NCI-H2171 (cell line): ENCODE measurements at regions not wholly inside any gene's neighbourhood (a gene's known extent, or its start where the extent isn't known, plus 50 kb on each side); places are given as distances from the start of the nearest gene placed in this dataset.
"Not testable (repeated sequence)": the region's sequence is repeated elsewhere in the genome, so short reads cannot be mapped to it uniquely, and the experiment has no call there.

Source experiments
- DNase-seq: peaks from one replicate; lab custom pipeline; 2025; lab: John Stamatoyannopoulos, UW

DNA sequence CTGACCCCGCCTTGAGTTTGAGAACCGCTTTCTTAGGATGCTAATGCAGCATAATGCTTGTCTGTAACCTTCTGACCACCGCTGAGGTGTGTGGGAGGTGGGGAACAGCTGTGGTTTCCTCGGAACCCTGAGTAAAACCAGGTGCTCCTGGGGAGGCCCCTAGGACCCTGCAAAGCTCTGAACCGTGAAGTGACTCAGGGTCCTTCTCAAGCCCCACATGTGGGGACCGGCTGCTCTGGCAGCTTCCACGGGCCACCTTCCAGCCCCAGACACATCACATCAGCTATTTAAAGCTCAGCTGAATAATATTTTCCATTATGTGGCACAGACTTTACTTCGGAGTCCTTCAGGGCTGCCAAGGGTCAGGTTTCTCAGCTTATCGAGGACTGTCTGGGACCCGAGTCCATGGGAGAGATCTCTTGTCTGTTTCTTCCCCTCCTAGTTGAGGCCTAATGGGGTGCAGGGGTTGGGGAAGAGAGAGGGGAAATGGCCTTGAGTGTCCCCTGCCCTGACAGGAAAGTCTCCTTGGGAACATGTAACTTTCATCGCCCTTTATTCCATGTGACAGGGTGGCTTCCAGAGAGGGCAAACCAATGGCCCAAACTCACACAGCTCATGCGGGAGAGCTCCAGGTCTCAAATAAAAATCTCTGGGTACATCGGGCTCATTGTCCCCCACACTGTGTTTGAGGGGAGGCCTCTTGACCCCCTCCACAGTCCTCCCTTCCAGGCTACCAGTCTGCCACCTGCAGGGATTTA is 186.1 kb upstream of the SLC24A3 start:
- no peak for DNase-seq

DNA sequence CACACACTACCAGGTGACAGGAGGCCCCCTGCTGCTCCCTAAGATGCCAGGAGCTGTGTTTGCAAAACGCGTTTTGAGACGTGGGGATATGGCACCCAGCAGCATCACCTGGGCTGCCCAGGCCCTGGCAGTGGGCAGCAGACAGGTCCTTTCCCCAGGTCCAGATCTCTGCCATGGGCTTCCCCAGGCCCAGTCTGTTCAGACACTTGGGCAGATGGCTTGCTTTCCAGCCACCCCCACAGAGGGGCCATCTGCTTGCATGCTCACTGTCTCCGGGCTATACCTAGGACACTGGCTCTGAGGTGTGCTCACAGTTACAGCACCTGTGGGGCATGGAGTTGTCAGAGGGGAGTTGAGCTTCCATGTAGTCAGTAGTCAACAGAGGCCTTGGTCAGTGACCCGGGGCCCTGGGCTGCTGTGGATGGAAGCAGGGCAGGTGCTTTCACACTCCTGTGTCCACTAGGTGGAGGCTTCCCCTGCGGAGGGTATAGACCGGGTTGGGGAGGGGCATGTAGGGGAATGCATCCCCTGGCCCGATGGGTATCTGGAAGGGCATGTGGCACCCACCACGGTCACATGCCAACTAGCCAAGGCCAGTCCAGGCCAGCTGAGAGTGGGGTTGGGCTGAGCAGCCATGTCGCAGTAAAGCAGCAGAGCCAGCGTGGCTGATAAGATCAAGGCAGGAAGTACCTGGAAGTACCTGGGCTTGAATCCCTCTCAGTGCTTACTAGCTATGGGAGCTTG is 185.4 kb upstream of the SLC24A3 start:
- DNase-seq = no peak

DNA sequence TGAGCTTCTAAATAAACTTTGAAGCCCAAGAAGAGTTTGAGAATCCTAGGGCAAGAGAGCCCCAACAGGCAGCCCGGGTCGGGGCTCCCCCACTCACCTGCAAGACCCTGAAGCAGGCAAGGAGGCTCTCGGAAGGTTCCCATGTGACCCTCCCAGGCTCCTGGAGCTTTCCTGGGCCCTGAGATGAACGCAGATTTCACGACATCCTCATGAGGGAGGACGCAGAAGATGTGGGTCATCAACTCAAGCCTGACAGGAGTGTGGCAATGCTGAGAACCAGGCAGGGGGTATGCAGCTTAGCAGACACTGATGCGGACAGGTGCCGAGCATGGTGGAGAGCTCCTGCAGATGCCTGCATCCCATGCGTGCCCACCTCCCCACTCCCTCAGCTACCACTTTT is 184.5 kb upstream of the SLC24A3 start:
- no peak for DNase-seq

DNA sequence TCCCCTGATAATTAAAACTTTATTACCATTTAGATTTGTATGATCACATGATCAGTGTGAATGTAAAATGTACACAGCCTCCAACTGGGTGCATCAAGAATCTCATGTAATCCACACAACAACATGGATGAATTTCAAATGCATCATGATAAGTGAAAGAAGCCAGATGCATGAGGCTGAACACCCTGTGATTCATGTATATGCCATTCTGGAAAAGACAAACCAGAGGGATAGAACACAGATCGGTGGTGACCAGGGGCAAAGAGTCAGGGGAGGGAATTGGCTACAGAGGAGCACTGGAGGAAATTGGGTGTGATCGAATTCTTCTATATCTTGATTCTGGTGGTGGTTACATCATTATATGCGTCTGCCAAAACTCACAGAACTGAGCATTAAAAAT is 170.7 kb upstream of the SLC24A3 start:
- DNase-seq = no peak

DNA sequence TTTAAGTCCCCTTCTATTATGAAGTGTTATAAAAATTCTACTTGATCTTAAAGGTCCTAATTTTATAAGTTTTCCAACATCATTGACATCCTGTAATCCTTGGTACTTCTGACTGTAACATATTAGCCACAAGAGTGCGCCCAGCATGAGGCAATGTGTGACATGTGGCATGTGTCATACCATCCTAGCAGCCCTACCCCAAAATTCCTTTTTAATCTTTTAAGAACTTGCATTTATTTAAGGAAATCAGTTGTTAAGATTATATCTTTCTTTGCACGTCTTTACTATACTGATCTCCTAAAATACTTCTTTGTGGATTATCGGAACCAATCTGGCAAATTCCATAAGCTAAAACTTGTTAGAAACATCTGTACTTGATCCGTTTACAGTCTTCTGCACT is 167.1 kb upstream of the SLC24A3 start:
- DNase-seq = no peak

DNA sequence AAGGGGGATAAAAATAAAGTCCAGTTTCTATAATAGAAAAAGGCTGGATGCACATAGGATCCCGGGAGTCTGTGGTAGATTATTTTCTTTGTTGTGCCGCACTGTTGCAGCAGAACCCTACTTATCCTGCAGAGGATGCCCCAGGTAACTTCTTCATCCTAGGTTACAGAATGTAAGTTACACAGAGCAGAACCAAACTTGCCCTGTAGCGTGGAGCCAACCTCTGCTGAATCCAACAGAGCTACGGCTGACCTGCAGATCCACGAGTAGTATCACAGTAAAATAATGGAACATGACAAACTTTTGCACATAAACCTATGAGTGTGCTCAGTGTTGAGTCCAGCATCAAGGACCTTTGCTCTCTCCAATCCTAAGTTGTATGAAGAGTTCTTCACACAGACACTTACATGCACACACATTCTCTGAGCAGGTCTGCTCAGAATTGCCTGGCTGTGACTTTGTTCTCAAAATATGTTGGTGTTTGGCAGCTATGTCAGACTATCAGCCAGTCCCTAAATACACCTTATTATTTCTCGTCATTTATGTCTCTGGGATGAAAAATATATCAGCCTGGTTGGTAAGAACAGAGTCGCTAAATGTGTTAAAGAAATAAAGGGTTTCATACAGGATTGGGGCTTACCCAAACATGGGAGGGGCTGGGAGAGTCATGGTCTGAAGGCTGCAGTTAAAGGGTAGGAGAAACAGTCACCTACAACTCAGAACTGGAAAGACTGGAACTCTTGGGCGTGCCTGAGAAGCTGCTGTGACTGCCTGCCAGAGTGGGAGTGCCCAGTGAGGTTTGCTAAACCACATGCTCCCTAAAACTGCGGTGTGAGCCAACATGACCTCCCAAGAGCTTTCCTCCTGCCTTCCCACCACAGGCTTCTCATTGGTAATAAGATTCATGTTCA is 165.1 kb upstream of the SLC24A3 start:
- no peak for DNase-seq

DNA sequence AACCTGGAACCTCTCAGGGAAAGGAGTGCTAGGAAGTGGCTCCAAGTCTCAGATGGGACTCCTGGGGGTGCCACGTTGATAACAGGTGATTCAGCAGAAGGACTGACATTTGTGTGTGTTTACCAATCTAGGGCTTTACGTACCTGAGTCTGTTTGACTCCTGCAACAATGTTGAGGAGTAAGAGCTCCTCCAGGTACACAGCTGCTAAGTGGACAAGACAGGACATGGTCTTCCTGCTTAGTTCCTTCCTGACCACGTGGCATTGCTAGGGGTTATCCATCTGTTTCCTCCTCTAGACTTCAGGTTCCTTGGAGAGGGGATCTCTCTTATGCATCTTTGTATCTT is 164.5 kb upstream of the SLC24A3 start:
- no peak for DNase-seq

DNA sequence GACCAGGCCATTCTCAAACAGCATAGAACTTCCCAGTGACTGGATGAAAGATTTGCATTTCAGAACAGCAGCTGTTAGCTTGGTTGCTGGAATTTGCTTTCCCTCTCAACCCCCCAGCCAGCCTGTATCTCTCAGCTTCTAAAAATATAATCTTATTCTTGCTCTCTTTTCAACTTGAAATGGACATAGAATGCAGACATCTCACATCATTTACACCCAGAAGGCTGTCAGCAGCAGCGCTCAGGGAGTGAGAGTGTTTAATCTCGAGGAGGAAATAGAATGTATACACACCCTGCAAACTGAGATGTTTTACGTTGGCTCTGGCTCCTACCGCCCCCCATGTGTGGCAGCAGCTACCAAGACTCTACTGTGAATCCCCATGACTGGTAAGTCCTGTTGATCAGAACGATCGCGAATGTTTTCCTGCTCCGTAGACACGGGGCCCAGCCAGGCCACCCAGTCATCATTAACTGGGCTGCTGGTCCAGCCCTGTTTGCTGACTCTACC is 163.4 kb upstream of the SLC24A3 start:
- no peak for DNase-seq

DNA sequence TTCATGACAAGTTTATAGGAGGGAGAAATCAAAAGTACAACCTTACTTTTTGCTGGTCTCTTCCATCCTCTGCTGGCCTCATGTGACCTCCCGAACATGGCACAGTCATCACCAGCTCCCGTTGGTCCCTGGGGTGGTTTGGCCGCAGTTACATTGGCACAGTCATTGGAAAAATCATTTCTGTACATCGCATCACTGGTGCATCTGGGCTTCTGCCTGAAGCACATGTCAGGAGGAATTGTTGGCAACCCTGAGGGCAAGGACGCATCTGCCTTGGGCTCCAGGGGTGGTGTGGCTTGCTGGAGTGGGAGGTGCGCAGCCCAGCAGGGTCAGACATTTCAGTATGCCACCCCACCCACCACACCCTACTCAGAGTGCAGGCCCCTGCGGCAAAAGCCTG is 162.9 kb upstream of the SLC24A3 start:
- no peak for DNase-seq

DNA sequence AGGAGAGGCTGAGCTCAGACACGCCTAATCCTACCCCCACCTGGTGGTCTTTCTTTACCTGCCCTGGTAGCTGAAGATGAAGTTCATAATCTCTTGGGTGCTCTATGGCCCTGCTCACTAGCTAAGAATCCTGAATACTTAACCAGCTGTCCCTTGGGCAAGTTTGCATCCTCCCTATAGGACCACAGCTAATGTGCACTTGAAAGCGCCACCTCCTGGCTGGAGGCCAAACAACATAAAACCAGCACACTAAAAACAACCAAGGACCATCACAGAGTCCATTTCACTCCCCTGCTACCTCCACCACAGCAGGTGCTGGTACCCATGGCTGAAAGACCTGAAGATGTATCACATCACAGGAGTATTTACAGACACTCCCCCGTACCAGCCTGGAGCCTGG is 155.5 kb upstream of the SLC24A3 start:
- DNase-seq = no peak

DNA sequence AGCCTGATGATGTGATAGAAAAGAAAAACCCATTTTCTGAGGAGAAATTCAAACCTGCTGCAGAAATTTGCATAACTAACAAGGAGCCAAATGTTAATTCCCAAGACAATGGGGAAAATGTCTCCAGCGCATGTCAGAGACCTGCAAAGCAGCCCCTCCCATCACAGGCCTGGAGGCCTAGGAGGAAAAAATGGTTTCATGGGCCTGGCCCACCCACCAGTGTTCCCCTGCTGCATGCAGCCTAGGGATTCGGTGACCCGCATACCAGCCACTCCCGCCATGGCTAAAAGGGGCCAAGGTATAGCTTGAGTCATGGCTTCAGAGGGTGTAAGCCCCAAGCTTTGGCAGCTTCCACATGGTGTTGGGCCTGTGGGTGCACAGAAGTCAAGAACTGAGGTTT is 147.7 kb upstream of the SLC24A3 start:
- DNase-seq = not testable (repeated sequence)

DNA sequence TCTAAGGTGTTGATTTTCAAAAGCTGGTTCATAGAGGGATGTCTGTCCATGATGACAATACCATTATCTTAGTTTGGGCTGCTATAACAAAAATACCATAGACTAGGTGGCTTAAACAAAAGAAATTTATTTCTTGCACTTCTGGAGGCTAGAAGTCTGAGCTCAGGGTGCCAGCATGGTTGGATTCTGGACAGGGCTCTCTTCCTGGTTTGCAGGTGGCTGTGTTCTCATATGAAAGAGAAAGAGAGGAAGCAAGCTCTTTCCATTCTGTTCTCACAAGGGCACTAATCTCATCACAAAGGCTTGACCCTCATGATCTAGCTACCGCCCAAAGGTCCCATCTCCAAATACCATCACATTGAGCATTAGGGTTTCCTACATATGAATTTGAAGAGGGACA is 144.5 kb upstream of the SLC24A3 start:
- DNase-seq = no peak

DNA sequence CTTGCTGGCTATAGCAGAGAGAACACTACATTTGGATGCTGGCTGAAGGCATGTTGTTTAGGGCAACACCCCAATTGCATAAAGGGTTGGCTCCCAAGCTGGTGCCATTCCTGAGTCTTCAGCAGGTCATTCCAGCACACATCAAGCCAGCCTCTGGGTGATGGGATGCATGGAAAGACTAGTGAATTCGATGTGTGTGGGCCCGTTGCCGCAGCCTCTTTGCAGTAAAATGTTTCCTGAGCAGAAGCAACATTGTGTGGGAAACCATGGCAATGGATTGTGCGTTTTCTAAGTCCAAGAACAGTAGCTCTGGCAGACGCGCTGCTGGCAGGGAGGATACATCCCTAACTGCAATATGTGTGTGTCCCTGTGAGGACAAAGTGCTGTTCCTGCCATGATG is 142.4 kb upstream of the SLC24A3 start:
- DNase-seq = no peak

DNA sequence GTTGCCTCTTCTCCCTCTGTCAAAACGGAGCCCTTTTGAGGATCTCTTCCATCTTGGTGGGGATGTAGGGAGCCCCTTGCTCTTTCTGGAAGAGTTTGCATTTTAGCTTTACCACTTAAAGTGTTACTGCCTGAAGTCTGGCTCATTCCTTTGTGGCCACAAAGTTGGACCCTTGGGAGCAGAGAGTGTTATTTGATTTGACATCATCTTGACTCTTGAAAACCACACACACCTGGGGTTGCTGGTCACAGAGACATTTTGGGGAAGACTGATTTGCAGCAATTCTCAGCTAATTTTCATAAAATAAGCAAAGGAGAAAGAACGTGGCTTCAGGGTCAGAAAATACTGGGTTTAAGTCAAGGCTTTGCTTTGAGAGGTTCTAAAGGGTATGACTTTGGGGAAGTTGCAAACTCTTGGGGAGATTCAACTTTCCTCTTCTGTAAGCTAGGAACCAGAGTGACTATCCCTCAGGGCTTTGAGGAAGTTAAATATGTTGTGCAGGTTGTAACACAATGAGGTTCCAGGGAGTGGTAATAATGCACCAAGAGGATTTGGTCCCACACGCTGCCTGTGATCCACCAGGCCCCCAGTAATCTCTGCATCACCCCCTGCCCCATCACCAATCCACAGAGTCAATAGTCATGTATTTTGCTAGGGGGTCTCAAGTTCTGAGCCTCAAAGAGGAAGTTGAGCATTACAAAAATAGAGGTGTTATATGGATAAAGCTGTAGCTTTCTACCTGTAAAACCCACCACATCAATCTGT is 141.6 kb upstream of the SLC24A3 start:
- DNase-seq = no peak

DNA sequence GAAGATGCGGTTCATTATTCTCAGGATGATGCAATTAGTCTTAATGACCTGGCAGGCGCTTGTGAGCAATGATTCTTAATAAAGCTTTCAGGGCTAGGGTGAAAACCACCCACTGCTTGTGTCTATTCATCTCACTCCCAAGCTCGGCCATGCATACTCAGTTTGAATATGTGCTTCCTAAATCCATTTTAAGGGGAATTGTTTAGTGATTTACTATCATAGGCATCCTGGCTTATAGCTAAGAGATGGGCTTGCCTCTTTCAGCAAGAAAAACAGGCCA is 141.1 kb upstream of the SLC24A3 start:
- DNase-seq = no peak

DNA sequence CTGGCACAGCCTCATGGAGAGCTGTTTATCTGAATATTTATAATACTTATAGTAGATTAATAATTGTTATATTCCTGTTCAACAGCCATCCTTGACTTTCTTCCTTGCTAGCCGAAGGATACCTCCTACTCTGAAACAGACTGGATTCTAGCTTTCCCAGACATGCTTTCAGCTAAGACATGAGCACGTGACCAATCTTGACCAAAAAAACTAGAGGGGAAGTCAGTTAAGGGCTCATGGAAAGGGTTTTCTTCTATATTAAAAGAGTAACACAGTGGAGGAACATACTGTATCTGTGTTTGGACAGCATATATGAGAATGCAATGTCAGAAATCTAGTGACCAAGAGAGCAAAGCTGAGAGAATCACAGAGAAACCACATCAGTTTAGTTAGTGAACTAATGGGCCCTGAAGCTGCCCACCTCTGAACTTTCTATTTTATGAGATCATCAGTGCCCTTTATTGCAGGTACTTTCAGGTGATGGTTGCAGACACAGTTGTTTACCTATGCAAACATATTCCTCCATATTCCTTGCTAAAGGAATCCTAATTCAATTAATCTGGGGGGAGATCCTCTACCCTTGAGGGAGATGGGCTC is 140.4 kb upstream of the SLC24A3 start:
- DNase-seq = no peak

DNA sequence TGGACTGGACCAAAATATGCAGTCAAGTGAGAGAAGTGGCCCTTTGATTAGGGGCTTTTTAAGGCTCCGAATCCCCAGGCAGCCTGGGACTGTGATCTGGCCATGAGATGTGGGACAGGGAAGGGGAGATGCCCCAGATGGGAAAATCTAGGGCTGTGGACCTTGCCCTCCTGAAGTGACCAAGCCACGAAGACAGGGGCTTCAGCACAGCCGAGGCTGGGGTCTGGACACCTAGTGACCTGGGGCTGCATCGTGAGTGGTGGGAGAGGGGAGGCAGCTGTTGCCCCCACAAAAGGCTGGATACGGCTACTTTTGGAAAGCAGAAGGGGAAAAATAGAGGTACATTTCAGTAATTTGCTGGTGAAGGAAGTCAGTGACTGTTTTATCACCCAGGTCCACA is 139.5 kb upstream of the SLC24A3 start:
- no peak for DNase-seq

DNA sequence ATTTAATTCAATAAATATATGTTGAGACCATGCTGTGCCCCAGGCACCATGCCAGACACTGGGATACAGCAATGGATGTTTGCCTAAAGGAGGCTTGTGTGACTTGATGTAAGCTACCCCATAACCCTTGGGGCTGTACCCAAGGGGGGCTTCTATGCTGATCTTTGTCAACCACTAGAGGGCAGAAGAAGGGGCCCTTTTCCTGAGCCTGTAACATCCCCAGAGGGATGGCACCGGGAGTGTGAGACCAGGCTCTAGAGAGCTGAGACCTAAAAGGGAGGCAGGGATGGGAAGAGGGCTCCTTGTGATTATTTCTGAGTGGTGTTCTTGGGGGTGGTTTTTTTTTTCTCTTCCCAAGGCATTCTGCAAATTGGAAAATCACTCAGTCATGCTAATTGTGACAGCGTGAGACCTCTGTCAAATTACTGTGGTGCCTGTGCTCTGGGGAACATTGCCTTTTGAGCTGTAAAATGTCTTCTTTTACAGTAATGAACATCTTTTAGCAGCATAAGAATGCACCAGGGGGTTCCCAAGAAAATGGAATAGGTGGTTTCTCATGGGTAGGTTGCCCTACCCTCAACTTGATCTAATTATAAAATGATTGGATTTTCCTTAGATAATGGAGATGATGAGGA is 138.7 kb upstream of the SLC24A3 start:
- DNase-seq = no peak

DNA sequence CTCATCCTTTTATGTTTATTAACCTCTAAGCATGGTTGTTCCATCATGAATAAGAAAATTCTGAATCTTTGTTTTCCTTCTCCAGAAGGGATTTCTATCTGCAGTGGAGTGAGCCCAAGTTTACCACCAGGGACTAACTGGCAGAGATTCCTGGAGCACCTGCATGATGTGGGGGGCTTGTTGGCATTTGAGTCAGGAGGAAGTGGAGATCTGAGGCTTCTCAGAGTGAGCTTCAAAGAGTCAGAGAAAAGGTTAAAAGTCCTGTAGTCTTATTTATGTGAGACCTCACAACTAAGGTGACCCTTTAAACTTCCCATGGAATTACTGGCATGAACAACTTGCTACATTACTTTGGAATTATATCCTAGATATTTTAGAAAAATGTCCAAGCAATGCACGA is 138.1 kb upstream of the SLC24A3 start:
- DNase-seq = no peak

DNA sequence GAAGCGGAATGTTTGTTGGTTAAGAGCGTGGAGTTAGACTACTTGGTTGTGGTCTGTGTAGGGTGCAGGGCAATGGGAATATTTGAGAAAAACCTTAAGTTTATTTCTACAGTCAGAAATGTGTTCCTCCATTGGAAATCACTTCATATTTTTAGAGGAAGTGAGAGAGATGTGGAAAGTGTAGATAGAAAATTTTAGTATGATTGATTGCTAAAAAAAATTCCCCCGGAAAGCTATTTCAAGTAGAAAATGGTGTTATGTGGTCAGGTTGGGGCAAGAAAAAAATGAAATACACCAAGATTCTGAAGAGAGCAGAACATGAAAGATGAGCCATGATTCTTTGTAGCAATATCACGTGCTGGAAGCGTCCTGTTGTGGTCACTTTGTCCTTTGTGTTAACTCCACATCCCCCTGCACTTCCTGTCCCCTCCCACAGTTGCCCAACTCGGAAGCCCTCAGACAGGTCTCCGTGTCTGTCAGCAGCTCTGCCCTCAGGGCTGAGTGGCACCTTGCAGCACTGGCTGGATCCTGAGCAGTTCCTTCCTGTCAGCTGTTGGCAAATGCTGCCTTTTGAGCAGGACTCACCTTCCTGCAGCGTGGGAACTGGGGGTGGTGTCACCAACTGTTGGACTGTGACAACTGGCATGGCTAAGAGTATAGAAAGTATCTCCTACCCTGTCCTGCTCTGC is 137.5 kb upstream of the SLC24A3 start:
- no peak for DNase-seq
